ENCODE measurements at regions not wholly inside any gene's neighbourhood (a gene's known extent, or its start where the extent isn't known, plus 50 kb on each side); places are given as distances from the start of the nearest gene placed in this dataset.
"Not testable (repeated sequence)": the region's sequence is repeated elsewhere in the genome, so short reads cannot be mapped to it uniquely, and the experiment has no call there.

GRCh38 chr5:26364624-26365023, 673.8 kb downstream of the CDH9 start:
- DNase-seq = not testable (repeated sequence)

- DNase-seq = no peak
These were observed 694.5 kb downstream of the CDH9 start for GRCh38 chr5:26343801-26344325.

DNA sequence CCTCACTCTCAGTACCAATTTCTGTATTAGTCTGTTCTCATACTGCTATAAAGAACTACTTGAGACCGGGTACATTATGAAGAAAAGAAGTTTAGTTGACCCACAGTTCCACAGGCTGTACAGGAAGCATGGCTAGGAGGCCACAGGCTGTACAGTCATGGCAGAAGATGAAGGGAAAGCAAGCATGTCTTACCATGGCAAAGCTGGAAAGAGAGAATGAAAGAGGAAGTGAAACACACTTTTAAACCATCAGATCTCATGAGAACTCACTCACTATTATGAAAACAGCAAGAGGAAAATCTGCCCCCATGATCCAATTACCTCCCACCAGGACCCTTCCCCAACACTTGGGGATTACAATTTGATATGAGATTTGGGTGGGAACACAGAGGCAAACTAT, 698.8 kb downstream of the CDH9 start:
- DNase-seq = no peak

DNA sequence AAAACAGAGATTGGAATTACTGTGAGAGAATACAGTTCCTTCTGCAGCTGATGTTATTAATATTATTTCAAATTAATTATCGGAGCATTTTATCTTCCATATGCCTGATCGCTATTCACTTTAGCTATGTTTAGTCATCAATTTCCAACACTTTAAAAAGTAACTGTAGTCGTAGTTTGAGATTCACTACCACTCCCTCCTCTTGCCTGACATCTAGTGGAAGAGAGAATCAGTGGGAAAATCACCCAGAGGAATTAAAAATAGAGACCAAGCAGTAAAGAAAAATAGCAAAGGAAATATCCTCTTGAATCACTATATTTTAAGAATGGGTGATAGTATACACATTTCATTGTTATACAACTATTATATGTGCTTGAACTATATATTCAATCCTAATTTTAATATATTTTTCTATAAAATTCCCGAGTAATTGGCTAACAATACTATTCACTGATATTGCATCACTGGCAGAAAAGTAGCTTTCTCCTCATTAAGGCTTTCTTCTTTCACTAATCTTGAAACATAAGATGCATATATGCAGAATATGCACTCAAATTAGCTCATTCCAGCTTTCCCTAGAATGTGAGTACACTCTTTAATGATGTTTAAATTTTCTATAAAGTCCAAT, 708.7 kb downstream of the CDH9 start:
- DNase-seq = peak; percentile 56 to 79

DNA sequence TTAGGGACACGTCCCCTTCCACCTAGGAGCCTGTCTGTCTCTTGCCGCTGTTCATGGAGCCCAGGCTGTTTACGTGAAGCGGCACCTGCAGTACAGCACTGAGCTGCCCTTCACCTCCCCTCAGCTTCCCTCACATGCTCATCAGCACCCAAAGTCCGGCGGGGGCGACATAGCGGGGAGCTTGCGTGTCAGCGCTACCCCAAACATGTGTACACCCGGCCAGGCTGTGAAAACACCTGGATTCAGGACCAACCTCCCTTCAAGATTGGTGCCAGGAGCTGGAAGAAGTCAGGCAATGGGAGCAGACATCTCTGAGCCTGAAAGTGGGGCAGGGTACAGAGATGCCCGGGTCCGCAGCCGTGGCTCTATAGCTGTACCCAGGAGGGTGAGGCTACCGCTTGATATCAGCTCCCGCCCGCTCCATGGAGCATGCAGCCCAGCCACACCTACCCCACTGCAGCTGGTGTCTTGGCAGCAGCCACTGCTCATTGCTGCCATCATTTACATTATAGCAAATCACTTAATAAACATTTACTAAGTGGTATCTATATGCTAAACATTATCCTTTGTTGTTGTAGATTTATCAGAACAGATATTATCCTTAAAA, 712.1 kb downstream of the CDH9 start:
- DNase-seq = no peak

GRCh38 chr5:26325432-26325831, 713.0 kb downstream of the CDH9 start:
- not testable (repeated sequence) for DNase-seq

DNA sequence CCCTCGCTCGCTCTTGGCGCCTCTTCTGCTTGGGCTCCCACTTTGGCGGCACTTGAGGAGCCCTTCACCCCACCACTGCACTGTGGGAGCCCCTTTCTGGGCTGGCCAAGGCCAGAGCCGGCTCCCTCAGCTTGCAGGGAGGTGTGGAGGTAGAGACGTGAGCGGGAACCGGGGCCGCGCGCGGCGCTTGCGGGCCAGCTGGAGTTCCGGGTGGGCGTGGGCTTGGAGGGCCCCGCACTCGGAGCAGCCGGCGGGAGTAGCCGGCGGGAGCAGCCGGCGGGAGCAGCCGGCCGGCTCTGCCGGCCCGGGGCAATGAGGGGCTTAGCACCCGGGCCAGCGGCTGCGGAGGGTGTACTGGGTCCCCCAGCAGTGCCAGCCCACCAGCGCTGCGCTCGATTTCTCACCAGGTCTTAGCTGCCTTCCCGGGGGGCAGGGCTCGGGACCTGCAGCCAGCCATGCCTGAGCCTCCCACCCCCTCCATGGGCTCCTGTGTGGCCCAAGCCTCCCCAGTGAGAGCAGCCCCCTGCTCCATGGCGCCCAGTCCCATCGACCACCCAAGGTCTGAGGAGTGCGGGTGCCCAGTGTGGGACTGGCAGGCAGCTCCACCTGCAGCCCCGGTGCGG, 714.0 kb downstream of the CDH9 start:
- DNase-seq = not testable (repeated sequence)

DNA sequence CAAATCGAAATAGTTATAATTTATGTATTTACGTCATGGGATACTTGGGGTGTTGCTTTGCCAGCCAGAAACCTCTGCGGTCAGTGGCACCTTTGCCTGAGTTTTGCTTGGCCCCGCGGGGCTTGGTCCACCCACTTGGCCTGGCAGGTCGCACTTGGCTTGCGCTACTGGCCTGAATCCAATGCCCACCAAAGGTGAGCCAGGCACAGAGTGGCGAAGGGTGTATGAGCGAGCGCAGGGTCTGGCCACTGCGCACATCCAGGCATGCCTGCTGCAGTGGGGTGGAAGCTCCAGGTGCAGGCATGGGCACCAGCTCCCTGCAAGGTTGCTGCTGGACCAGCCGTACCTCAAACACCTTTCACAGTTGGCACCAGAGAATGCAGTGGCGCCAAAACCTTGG, 714.6 kb downstream of the CDH9 start:
- DNase-seq = no peak

GRCh38 chr5:26321278-26321677, 717.1 kb downstream of the CDH9 start:
- DNase-seq = no peak

DNA sequence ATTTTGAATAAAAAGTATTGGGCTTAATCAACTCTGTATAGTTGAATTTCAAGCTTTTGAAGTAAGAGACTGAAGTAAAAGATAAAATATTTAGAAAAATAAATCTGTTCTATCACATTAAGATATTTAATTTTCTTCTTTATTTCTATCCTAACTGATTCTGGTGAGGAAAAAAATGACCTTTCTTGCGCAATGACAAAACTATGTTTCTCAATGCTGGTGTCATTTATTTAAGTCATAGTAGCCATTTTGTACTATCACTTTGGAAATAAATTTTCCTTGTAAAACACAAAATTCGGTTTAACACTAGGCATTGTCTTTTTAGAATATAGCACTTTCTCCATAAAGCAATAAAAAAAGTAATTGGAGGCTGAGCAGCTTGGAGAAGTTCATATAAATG, 728.0 kb downstream of the CDH9 start:
- no peak for DNase-seq

GRCh38 chr5:26295541-26295940, 742.8 kb downstream of the CDH9 start:
- no peak for DNase-seq

DNA sequence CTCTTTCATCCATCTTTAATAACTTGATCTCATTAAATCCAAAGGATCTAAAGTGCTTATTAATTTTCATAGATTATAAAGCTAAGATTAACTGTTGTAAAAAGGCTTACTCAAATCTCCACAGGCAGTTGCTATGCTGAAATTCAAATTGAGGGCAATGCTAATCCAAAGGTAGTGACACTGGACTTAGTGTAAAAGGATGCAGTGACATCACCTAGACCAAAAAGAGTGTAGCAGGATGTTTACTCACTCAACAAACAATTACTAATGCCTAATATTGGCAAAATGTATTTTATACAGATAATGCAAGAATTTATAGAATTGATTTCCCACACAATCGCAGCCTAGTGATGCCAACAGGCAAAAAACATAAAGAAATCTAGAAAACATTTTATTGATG, 756.2 kb downstream of the CDH9 start:
- no peak for DNase-seq

GRCh38 chr5:26278078-26278477, 760.3 kb downstream of the CDH9 start:
- DNase-seq = no peak

GRCh38 chr5:26259081-26259480, 779.3 kb downstream of the CDH9 start:
- DNase-seq = no peak

DNA sequence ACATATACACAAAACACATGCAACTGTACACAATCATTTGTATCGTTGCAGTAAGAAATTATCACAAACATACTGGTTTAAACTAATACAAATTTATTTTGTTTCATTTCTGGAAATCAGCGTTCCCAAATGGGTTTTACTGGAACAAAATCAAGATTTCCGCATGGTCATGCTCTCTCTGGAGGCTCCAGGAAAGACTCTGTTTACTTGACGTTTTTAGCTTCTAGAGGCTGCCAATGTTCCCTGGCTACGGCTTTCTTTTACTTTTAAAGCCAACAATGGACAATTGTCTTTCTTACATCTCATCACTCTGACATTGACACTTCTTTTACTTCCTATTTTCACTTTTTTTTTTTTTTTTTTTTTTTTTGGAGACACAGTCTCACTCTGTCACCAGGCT, 793.1 kb downstream of the CDH9 start:
- no peak for DNase-seq

GRCh38 chr5:26239588-26239987, 798.8 kb downstream of the CDH9 start:
- DNase-seq = no peak

DNA sequence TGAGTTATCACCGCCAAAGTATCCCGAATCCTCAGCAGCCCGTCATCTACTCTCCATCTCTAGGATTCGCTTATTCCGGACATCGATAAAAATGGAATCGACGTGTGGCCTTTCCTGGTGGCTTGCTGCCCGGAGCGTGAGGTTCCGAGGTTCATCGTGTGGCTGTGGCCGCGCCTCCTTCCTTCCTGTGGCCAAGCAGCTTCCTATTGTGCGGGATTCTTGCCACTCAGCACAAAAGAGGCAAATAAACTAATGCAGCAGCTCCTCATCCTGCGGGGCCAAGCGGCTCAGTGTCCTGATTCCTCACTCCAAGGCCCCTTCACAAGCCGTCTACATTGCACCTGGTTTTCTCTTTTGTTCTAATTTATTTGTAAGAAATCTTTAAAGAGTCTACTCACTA, 800.9 kb downstream of the CDH9 start:
- no peak for DNase-seq

- DNase-seq = no peak
These were observed 801.5 kb downstream of the CDH9 start for GRCh38 chr5:26236936-26237335.

GRCh38 chr5:26232706-26233105, 805.7 kb downstream of the CDH9 start:
- DNase-seq = no peak

GRCh38 chr5:26231316-26231715, 807.1 kb downstream of the CDH9 start:
- no peak for DNase-seq

DNA sequence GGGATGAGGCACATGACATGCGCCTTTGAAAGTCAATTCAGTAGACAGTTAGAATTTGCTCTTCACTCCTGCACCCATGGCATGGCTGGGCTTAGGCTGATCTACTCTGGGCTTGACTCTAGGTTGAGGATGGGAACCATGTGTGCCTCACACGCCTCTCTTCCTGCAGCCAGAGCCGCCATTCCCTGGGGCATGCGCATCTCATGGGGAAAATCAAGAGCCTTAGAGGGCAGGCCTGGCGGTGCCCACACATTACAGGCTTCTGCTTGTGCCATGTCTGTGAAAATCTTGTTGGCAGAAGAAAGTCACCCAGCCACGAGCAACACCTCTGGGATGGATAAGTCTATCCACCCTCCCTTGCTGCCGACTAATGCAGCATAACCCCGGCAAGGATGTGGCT, 808.5 kb downstream of the CDH9 start:
- DNase-seq = no peak

DNA sequence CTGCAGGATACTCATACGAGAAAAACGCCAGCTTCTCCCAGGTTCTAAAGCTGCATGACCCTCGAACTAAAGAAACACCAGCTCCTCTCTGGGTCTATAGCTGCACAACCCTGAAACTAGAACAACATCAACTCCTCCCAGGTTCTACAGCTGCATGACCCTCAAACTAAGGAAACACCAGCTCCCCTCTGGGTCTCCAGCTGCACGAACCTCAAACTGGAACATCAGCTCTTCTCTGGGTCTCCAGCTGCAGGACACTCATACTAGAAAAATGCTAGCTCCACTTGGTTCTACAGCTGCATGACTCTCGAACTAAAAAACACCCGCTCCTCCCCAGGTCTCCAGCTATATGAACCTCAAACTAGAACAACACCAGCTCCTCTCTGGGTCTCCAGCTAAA, 811.1 kb downstream of the CDH9 start:
- DNase-seq = no peak

DNA sequence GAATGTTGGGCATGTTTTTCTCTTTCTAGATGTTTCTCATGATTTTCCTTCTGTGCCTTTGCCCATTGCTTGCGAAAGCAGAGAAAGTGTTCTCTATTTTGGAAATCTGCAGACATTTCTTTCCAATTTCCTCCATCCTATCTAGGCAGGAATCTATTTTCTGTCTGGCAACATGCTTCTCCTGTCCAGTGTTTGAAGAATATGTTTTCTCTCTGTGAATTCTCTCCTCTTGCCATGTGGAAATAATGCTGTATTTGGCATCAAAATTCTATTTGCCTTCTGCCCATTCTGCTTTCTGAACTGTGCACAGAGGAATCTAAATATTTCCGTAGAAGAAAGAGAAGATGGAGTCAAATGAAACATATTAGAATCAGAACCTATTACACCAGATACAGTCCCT, 833.3 kb downstream of the CDH9 start:
- no peak for DNase-seq

DNA sequence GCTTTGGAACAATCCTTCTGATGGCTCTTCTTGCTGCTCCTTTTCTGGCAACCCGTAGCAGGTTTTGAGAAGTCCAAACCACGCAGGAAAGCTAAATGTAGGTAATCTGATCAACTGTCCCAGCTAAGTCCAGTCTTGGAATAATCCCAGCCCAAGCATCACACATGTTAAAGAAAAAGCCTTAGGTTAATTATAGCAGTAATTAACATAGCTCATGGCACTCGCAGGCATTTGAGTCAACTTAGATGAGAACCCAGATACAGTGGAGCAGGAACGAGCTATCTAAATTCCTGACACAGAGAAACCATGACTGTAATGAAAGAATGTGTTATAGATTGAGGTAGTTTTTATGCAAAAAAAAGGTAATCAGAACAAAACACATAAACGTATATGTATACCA, 844.8 kb downstream of the CDH9 start:
- DNase-seq = no peak

- DNase-seq = no peak
These were observed 845.9 kb downstream of the CDH9 start for GRCh38 chr5:26192486-26192885.

Data from Kasumi-1 (cell line).